ENCODE measurements at regions not wholly inside any gene's neighbourhood (a gene's known extent, or its start where the extent isn't known, plus 50 kb on each side); places are given as distances from the start of the nearest gene placed in this dataset.

- Histone ChIP-seq H3K9me3 (no peaks in the 10 kb centered on the region), H3K27me3 (no peaks in the 10 kb centered on the region), H3K27ac (no peak overlapping the region), H3K4me3 (no peak overlapping the region), H3K36me3 (no peaks in the 10 kb centered on the region), H3K4me1 (no peaks in the 10 kb centered on the region)
- TF ChIP-seq, protein P1, sequence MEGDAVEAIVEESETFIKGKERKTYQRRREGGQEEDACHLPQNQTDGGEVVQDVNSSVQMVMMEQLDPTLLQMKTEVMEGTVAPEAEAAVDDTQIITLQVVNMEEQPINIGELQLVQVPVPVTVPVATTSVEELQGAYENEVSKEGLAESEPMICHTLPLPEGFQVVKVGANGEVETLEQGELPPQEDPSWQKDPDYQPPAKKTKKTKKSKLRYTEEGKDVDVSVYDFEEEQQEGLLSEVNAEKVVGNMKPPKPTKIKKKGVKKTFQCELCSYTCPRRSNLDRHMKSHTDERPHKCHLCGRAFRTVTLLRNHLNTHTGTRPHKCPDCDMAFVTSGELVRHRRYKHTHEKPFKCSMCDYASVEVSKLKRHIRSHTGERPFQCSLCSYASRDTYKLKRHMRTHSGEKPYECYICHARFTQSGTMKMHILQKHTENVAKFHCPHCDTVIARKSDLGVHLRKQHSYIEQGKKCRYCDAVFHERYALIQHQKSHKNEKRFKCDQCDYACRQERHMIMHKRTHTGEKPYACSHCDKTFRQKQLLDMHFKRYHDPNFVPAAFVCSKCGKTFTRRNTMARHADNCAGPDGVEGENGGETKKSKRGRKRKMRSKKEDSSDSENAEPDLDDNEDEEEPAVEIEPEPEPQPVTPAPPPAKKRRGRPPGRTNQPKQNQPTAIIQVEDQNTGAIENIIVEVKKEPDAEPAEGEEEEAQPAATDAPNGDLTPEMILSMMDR (IDR thresholded peaks at IDR 0.05) = no peak
- no peak for DNase-seq (ENCODE audit: low spot score)
These were observed 1683.2 kb downstream of the MAT2B start for GRCh38 chr5:165188556-165189175.

DNA sequence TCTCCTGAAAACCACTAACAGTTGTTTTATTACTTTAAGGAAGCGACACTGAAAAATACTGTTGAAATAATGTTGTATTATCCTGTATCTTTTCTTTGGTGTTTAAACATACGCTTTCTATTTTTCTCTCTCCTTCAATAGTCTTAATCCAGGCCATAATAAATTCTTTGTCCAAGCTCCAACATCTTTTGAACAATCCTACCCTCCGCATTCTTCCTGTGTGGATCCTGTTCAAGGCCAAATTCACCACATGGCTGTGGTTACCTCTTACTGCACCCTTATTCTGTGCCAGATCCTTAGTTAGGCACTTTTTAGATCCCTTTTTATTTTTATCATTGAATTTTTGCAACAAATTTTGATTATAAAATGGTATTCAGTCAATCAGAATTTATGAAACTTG, 1691.5 kb downstream of the MAT2B start:
- no peaks in the 10 kb centered on the region for H3K36me3 ChIP-seq
- TF ChIP-seq, protein P1 (IDR thresholded peaks at IDR 0.05) = no peak
- no peak overlapping the region for H3K4me3 ChIP-seq
- no peaks in the 10 kb centered on the region for H3K27me3 ChIP-seq
- H3K9me3 ChIP-seq = no peaks in the 10 kb centered on the region
- no peak for DNase-seq (ENCODE audit: low spot score)
- H3K4me1 ChIP-seq = no peaks in the 10 kb centered on the region
- no peak overlapping the region for H3K27ac ChIP-seq

DNA sequence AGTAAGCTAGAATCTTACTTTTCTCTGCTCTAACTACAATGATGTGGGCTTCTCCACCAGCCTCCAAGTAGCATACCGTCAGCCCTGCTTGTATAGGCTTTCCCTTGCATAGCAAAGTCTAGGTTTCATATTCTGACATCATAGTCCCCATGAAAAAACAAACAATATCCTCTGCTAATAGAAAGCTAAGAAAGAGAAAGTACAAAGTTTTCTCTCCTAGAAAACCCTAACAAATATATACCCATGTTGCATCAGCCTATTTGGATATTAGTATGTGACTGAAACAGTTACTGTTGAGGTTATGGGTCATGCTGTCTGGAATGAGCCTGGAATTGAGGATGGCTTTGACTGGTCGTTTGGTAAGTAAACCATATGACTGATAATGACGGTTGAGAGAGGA, 1696.0 kb downstream of the MAT2B start:
- H3K4me3 ChIP-seq = no peak overlapping the region
- no peaks in the 10 kb centered on the region for H3K36me3 ChIP-seq
- H3K27me3 ChIP-seq = no peaks in the 10 kb centered on the region
- TF ChIP-seq, protein P1 (IDR thresholded peaks at IDR 0.05) = no peak
- no peaks in the 10 kb centered on the region for H3K9me3 ChIP-seq
- no peaks in the 10 kb centered on the region for H3K4me1 ChIP-seq
- H3K27ac ChIP-seq = no peak overlapping the region
- DNase-seq (ENCODE audit: low spot score) = no peak

GRCh38 chr5:165201771-165202518, 1696.5 kb downstream of the MAT2B start:
- TF ChIP-seq, protein P1 (IDR thresholded peaks at IDR 0.05) = no peak

GRCh38 chr5:165202519-165202910, 1697.1 kb downstream of the MAT2B start:
- H3K36me3 ChIP-seq = no peaks in the 10 kb centered on the region
- no peak overlapping the region for H3K27ac ChIP-seq
- H3K4me3 ChIP-seq = no peak overlapping the region
- DNase-seq (ENCODE audit: low spot score) = no peak
- TF ChIP-seq, protein P1 (IDR thresholded peaks at IDR 0.05) = no peak
- H3K4me1 ChIP-seq = no peaks in the 10 kb centered on the region
- no peaks in the 10 kb centered on the region for H3K9me3 ChIP-seq
- no peaks in the 10 kb centered on the region for H3K27me3 ChIP-seq

More at GRCh38 chr5:165201771-165202518, 1696.5 kb downstream of the MAT2B start:
- H3K27me3 ChIP-seq = no peaks in the 10 kb centered on the region
- DNase-seq (ENCODE audit: low spot score) = no peak
- H3K27ac ChIP-seq = no peak overlapping the region
- H3K4me1 ChIP-seq = no peaks in the 10 kb centered on the region
- H3K4me3 ChIP-seq = no peak overlapping the region
- no peaks in the 10 kb centered on the region for H3K9me3 ChIP-seq
- H3K36me3 ChIP-seq = no peaks in the 10 kb centered on the region
